HEK293 (cell line): ENCODE measurements at regions not wholly inside any gene's neighbourhood (a gene's known extent, or its start where the extent isn't known, plus 50 kb on each side); places are given as distances from the start of the nearest gene placed in this dataset.

Experiments
- CTCF ChIA-PET: fragments of 350-600 bp; formaldehyde crosslinking; extraction: SDS; loops from one replicate; lab custom pipeline; 2021; ENCODE audit warnings: antibody characterized with exemption; lab: Yijun Ruan, JAX
- POLR2A ChIA-PET: fragments of 300-600 bp; formaldehyde crosslinking; extraction: SDS; loops from one replicate; lab custom pipeline; 2020; ENCODE audit warnings: antibody characterized with exemption, inconsistent platforms; lab: Yijun Ruan, JAX
- H3K27ac ChIP-seq: fragments of 200-500 bp; sonication (Bioruptor generic); 2 replicates; pipeline ENCODE4 v1.5.1; 2014; ENCODE audit warnings: low read depth, low read length, control low read depth, inconsistent platforms; ENCODE audit errors: extremely low read depth
- H3K36me3 ChIP-seq, 2 experiments: fragments of 200-500 bp in 1 of 2; sonication (Bioruptor generic) in 1 of 2; 1 replicate in 1 of 2; 2 replicates in 1 of 2; pipeline ENCODE4 v1.5.1; 2014 to 2017; ENCODE audit warnings: inconsistent platforms in 2 of 2, low read length in 2 of 2; ENCODE audit not compliant: control insufficient read depth in 2 of 2, insufficient read depth in 1 of 2
- H3K4me1 ChIP-seq: fragments of 200-500 bp; sonication (Bioruptor generic); 2 replicates; pipeline ENCODE4 v1.5.1; 2014; ENCODE audit warnings: mild to moderate bottlenecking, low read length, inconsistent platforms; ENCODE audit not compliant: control insufficient read depth, insufficient read depth
- H3K4me3 ChIP-seq: 2 replicates; pipeline ENCODE4 v1.5.1; 2011; ENCODE audit warnings: low read depth, mild to moderate bottlenecking, control low read depth, low read length, moderate library complexity
- H3K9me3 ChIP-seq: fragments of 200-500 bp; sonication (Bioruptor generic); 2 replicates; pipeline ENCODE4 v1.5.1; 2014; ENCODE audit warnings: low read depth, low read length, inconsistent platforms; ENCODE audit not compliant: control insufficient read depth, insufficient read depth
- IKZF3 ChIP-seq: fragments of 450-650 bp; IDR thresholded peaks from 2 replicates; pipeline ENCODE4 v1.5.0; 2018; ENCODE audit warnings: missing biosample characterization, mild to moderate bottlenecking, missing genetic modification characterization, moderate library complexity
- RBAK ChIP-seq: fragments of 450-650 bp; formaldehyde crosslinking; IDR thresholded peaks from 2 replicates; pipeline ENCODE4 v1.5.1; 2016; ENCODE audit warnings: missing biosample characterization, missing genetic modification characterization
- ZNF114 ChIP-seq: fragments of 450-650 bp; formaldehyde crosslinking; IDR thresholded peaks from 2 replicates; pipeline ENCODE4 v1.5.0; 2017; ENCODE audit warnings: missing biosample characterization, missing genetic modification characterization
- ZNF221 ChIP-seq: fragments of 450-650 bp; formaldehyde crosslinking; IDR thresholded peaks from 2 replicates; pipeline ENCODE4 v1.5.1; 2017; ENCODE audit warnings: missing biosample characterization, missing genetic modification characterization, borderline replicate concordance
- ZNF23 ChIP-seq: fragments of 450-650 bp; formaldehyde crosslinking; IDR thresholded peaks from 2 replicates; pipeline ENCODE4 v1.5.1; 2016; ENCODE audit warnings: missing biosample characterization, missing genetic modification characterization, borderline replicate concordance
- ZNF394 ChIP-seq: fragments of 450-650 bp; formaldehyde crosslinking; IDR thresholded peaks from 2 replicates; pipeline ENCODE4 v1.5.1; 2016; ENCODE audit warnings: missing biosample characterization, missing genetic modification characterization, mild to moderate bottlenecking, moderate library complexity, borderline replicate concordance
- ZNF48 ChIP-seq: fragments of 450-650 bp; formaldehyde crosslinking; IDR thresholded peaks from 2 replicates; pipeline ENCODE4 v1.5.1; 2016; ENCODE audit warnings: missing biosample characterization, missing genetic modification characterization
- ZNF510 ChIP-seq: fragments of 450-650 bp; formaldehyde crosslinking; IDR thresholded peaks from 2 replicates; pipeline ENCODE4 v1.5.1; 2018; ENCODE audit warnings: mild to moderate bottlenecking, missing genetic modification characterization, missing biosample characterization; ENCODE audit not compliant: insufficient replicate concordance
- ZNF514 ChIP-seq: fragments of 450-650 bp; formaldehyde crosslinking; IDR thresholded peaks from 2 replicates; pipeline ENCODE4 v1.5.1; 2016; ENCODE audit warnings: missing biosample characterization, missing genetic modification characterization
- ZNF654 ChIP-seq: fragments of 450-650 bp; formaldehyde crosslinking; IDR thresholded peaks from 2 replicates; pipeline ENCODE4 v1.5.1; 2016; ENCODE audit warnings: low read depth, missing biosample characterization, missing genetic modification characterization
- TF ChIP-seq, protein P1 (sequence below): fragments of 450-650 bp; formaldehyde crosslinking; optimal IDR thresholded peaks from 2 replicates; pipeline ENCODE3; 2016; ENCODE audit warnings: missing biosample characterization, mild to moderate bottlenecking, missing genetic modification characterization
- TF ChIP-seq, protein P2 (sequence below): fragments of 450-650 bp; formaldehyde crosslinking; IDR thresholded peaks from 2 replicates; pipeline ENCODE4 v1.5.1; 2016; ENCODE audit warnings: missing biosample characterization, missing genetic modification characterization
- TF ChIP-seq, protein P3 (sequence below): fragments of 450-650 bp; formaldehyde crosslinking; IDR thresholded peaks from 2 replicates; pipeline ENCODE4 v1.5.1; 2017; ENCODE audit warnings: missing biosample characterization, missing genetic modification characterization
- TF ChIP-seq, protein P4 (sequence below): fragments of 450-650 bp; formaldehyde crosslinking; IDR thresholded peaks from 2 replicates; pipeline ENCODE4 v1.5.1; 2016; ENCODE audit warnings: missing biosample characterization, missing genetic modification characterization
- TF ChIP-seq, protein P5 (sequence below): fragments of 450-650 bp; formaldehyde crosslinking; IDR thresholded peaks from 2 replicates; pipeline ENCODE4 v1.5.1; 2016; ENCODE audit warnings: missing biosample characterization, missing genetic modification characterization

DNA sequence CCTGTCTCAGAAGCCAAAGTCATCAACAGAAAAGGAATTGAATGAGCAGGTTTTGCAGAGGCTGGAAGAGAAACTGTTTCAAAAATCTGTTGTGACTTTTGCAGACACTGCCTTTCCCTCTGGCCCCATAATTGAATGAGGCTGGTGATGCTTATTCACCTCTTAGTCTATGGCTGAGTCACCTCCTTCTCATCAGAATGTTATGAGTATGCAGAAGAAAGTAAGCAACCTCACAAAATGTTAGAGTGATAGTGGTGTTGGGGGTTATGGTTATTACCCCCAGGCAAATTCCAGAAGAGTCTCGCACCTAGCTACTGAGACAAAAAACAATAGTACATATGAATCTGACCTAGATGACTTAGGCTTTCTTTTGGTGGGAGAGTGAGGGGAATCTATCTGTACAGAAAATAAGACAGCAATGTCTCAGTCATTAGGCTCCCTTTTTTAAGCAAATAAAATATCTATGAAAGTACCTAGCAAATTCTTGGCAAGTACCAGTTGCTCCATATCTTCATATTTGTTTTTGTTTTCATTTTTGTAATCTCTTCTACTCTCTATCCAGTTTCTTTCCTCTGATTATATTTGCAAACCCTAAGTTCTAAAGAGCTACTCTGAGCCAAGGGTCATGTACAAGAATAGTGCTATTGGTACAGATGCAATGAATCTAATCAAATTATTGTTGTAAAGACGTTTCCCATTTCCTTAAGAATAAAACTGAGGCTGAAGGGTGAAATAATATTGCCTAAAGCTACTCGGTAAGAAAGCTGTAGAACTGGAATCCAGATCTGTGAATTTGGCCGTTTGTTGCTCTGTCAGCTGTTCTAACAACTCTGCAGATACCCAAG lies 498.1 kb upstream of the TNC start (continued):
- TF ChIP-seq, protein P1, sequence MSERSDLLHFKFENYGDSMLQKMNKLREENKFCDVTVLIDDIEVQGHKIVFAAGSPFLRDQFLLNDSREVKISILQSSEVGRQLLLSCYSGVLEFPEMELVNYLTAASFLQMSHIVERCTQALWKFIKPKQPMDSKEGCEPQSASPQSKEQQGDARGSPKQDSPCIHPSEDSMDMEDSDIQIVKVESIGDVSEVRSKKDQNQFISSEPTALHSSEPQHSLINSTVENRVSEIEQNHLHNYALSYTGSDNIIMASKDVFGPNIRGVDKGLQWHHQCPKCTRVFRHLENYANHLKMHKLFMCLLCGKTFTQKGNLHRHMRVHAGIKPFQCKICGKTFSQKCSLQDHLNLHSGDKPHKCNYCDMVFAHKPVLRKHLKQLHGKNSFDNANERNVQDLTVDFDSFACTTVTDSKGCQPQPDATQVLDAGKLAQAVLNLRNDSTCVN (tag by site-specific recombination): no peak
- no peak for TF ChIP-seq ZNF654

DNA sequence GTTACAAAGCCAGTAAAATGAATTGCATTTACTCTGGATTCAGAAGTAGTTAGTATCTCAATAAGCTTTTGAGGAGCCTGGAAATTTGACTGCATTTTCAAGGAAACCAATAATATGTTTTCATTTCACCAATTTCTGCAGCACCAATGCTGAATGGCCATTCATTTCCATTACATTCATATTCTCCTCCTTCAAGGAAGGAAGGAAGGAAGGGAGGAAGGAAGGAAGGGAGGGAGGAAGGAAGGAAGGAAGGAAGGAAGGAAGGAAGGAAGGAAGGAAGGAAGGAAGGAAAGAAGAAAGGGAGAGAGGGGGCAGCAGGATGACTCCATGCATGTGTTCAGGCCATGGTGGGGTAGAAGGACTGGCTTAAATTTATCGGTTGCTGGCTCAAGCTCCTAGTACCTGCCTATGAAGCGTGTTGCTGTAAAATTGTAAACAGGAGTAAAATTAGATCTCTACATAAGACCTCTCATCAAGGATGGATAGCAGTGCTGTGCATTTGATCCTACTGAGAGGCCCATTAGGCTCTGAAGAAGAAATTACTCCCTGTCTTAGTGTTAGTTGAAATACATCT lies 498.8 kb upstream of the TNC start:
- Histone ChIP-seq H3K9me3 (no peaks in the 10 kb centered on the region), H3K27ac (no peak overlapping the region), H3K36me3 (no peaks in the 10 kb centered on the region), H3K4me1 (no peaks in the 10 kb centered on the region), H3K4me3 (no peak overlapping the region)
- ChIA-PET CTCF (interaction anchor here (0.6 to 0.8 kb wide), 3 partner anchors 23 to 876 kb away, joined by 3 to 8 read pairs (median 5); no protein-coding TSS in a partner anchor), POLR2A (no interaction called here)
- TF ChIP-seq, protein P2, sequence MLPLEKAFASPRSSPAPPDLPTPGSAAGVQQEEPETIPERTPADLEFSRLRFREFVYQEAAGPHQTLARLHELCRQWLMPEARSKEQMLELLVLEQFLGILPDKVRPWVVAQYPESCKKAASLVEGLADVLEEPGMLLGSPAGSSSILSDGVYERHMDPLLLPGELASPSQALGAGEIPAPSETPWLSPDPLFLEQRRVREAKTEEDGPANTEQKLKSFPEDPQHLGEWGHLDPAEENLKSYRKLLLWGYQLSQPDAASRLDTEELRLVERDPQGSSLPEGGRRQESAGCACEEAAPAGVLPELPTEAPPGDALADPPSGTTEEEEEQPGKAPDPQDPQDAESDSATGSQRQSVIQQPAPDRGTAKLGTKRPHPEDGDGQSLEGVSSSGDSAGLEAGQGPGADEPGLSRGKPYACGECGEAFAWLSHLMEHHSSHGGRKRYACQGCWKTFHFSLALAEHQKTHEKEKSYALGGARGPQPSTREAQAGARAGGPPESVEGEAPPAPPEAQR (tag by site-specific recombination): no peak
- no peak for TF ChIP-seq ZNF510
- TF ChIP-seq, protein P3, sequence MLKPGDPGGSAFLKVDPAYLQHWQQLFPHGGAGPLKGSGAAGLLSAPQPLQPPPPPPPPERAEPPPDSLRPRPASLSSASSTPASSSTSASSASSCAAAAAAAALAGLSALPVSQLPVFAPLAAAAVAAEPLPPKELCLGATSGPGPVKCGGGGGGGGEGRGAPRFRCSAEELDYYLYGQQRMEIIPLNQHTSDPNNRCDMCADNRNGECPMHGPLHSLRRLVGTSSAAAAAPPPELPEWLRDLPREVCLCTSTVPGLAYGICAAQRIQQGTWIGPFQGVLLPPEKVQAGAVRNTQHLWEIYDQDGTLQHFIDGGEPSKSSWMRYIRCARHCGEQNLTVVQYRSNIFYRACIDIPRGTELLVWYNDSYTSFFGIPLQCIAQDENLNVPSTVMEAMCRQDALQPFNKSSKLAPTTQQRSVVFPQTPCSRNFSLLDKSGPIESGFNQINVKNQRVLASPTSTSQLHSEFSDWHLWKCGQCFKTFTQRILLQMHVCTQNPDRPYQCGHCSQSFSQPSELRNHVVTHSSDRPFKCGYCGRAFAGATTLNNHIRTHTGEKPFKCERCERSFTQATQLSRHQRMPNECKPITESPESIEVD (tag by site-specific recombination): no peak
- no peak for TF ChIP-seq ZNF394 (tag by site-specific recombination)
- TF ChIP-seq ZNF514 (tag by site-specific recombination): no peak
- TF ChIP-seq ZNF114 (tag by site-specific recombination): no peak
- no peak for TF ChIP-seq ZNF48 (tag by site-specific recombination)
- TF ChIP-seq RBAK (tag by site-specific recombination): no peak
- TF ChIP-seq, protein P4, sequence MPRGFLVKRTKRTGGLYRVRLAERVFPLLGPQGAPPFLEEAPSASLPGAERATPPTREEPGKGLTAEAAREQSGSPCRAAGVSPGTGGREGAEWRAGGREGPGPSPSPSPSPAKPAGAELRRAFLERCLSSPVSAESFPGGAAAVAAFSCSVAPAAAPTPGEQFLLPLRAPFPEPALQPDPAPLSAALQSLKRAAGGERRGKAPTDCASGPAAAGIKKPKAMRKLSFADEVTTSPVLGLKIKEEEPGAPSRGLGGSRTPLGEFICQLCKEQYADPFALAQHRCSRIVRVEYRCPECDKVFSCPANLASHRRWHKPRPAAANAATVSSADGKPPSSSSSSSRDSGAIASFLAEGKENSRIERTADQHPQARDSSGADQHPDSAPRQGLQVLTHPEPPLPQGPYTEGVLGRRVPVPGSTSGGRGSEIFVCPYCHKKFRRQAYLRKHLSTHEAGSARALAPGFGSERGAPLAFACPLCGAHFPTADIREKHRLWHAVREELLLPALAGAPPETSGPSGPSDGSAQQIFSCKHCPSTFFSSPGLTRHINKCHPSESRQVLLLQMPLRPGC (tag by site-specific recombination): no peak
- TF ChIP-seq, protein P5, sequence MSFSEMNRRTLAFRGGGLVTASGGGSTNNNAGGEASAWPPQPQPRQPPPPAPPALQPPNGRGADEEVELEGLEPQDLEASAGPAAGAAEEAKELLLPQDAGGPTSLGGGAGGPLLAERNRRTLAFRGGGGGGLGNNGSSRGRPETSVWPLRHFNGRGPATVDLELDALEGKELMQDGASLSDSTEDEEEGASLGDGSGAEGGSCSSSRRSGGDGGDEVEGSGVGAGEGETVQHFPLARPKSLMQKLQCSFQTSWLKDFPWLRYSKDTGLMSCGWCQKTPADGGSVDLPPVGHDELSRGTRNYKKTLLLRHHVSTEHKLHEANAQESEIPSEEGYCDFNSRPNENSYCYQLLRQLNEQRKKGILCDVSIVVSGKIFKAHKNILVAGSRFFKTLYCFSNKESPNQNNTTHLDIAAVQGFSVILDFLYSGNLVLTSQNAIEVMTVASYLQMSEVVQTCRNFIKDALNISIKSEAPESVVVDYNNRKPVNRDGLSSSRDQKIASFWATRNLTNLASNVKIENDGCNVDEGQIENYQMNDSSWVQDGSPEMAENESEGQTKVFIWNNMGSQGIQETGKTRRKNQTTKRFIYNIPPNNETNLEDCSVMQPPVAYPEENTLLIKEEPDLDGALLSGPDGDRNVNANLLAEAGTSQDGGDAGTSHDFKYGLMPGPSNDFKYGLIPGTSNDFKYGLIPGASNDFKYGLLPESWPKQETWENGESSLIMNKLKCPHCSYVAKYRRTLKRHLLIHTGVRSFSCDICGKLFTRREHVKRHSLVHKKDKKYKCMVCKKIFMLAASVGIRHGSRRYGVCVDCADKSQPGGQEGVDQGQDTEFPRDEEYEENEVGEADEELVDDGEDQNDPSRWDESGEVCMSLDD (tag by site-specific recombination): no peak
- no peak for TF ChIP-seq ZNF23 (tag by site-specific recombination)
- TF ChIP-seq ZNF221 (tag by site-specific recombination): no peak
- no peak for TF ChIP-seq IKZF3 (tag by site-specific recombination)
